ENCODE measurements at regions not wholly inside any gene's neighbourhood (a gene's known extent, or its start where the extent isn't known, plus 50 kb on each side); places are given as distances from the start of the nearest gene placed in this dataset.

- H3K9me3 ChIP-seq (ENCODE audit: control insufficient read depth, insufficient read depth, low read length) = no peaks in the 10 kb centered on the region
- no peaks in the 10 kb centered on the region for H3K4me1 ChIP-seq (ENCODE audit: insufficient read depth, low read length)
- H3K36me3 ChIP-seq (ENCODE audit: insufficient read depth, low read length) = no peaks in the 10 kb centered on the region
- no peak overlapping the region for H3K9ac ChIP-seq (ENCODE audit: low read depth, low read length)
Measured at GRCh38 chr1:214837376-214837775, 234.4 kb downstream of the CENPF start.

DNA sequence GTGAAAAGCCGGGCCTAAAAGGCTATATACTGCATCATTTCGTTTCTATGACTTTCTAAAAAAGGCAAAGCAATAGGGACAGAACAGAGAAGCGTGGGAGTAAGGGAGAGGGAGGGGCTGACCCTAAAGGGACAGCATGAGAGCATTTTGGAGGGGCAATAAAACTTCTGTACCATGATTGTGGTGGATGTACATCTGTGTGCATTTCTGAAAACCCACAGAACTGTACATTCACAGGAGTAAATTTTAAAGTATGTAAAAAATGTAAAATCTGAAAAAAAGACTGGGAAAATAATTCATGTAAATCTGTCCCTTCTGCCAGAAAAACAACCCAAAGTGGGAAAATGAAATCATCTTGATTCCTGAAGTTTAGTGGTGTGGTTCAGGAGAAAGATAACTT is 235.4 kb downstream of the CENPF start:
- no peaks in the 10 kb centered on the region for H3K4me1 ChIP-seq (ENCODE audit: insufficient read depth, low read length)
- no peak overlapping the region for H3K9ac ChIP-seq (ENCODE audit: low read depth, low read length)
- H3K9me3 ChIP-seq (ENCODE audit: control insufficient read depth, insufficient read depth, low read length) = no peaks in the 10 kb centered on the region

GRCh38 chr1:214840356-214840755 is 237.4 kb downstream of the CENPF start:
- no peaks in the 10 kb centered on the region for H3K9me3 ChIP-seq (ENCODE audit: control insufficient read depth, insufficient read depth, low read length)
- H3K4me1 ChIP-seq (ENCODE audit: insufficient read depth, low read length) = no peaks in the 10 kb centered on the region
- H3K9ac ChIP-seq (ENCODE audit: low read depth, low read length) = no peak overlapping the region
- no peaks in the 10 kb centered on the region for H3K36me3 ChIP-seq (ENCODE audit: insufficient read depth, low read length)

More for the DNA sequence above, 235.4 kb downstream of the CENPF start:
- H3K36me3 ChIP-seq (ENCODE audit: insufficient read depth, low read length) = no peaks in the 10 kb centered on the region

- Histone ChIP-seq H3K4me1 (ENCODE audit: insufficient read depth, low read length) (no peaks in the 10 kb centered on the region), H3K9ac (ENCODE audit: low read depth, low read length) (no peak overlapping the region), H3K36me3 (ENCODE audit: insufficient read depth, low read length) (no peaks in the 10 kb centered on the region), H3K9me3 (ENCODE audit: control insufficient read depth, insufficient read depth, low read length) (no peaks in the 10 kb centered on the region)
Measured at GRCh38 chr1:214842856-214843255, 239.7 kb upstream of the KCNK2 start.

- H3K36me3 ChIP-seq (ENCODE audit: insufficient read depth, low read length) = no peaks in the 10 kb centered on the region
- no peak overlapping the region for H3K9ac ChIP-seq (ENCODE audit: low read depth, low read length)
- no peaks in the 10 kb centered on the region for H3K9me3 ChIP-seq (ENCODE audit: control insufficient read depth, insufficient read depth, low read length)
- peaks cover 1% of the 10 kb centered on the region; the same call in 1 of the 2 replicates for H3K4me1 ChIP-seq (ENCODE audit: insufficient read depth, low read length)
Measured at GRCh38 chr1:214843281-214843680, 239.3 kb upstream of the KCNK2 start.

- no peak overlapping the region for H3K9ac ChIP-seq (ENCODE audit: low read depth, low read length)
Measured at GRCh38 chr1:214844319-214844718, 238.2 kb upstream of the KCNK2 start.

GRCh38 chr1:214846276-214846675 is 236.3 kb upstream of the KCNK2 start:
- Histone ChIP-seq H3K4me1 (ENCODE audit: insufficient read depth, low read length) (peaks cover 4% of the 10 kb centered on the region; the same call in 1 of the 2 replicates), H3K9ac (ENCODE audit: low read depth, low read length) (no peak overlapping the region), H3K9me3 (ENCODE audit: control insufficient read depth, insufficient read depth, low read length) (no peaks in the 10 kb centered on the region), H3K36me3 (ENCODE audit: insufficient read depth, low read length) (no peaks in the 10 kb centered on the region)

More at GRCh38 chr1:214844319-214844718, 238.2 kb upstream of the KCNK2 start:
- no peaks in the 10 kb centered on the region for H3K9me3 ChIP-seq (ENCODE audit: control insufficient read depth, insufficient read depth, low read length)
- peaks cover 4% of the 10 kb centered on the region; the same call in 1 of the 2 replicates for H3K4me1 ChIP-seq (ENCODE audit: insufficient read depth, low read length)
- no peaks in the 10 kb centered on the region for H3K36me3 ChIP-seq (ENCODE audit: insufficient read depth, low read length)

DNA sequence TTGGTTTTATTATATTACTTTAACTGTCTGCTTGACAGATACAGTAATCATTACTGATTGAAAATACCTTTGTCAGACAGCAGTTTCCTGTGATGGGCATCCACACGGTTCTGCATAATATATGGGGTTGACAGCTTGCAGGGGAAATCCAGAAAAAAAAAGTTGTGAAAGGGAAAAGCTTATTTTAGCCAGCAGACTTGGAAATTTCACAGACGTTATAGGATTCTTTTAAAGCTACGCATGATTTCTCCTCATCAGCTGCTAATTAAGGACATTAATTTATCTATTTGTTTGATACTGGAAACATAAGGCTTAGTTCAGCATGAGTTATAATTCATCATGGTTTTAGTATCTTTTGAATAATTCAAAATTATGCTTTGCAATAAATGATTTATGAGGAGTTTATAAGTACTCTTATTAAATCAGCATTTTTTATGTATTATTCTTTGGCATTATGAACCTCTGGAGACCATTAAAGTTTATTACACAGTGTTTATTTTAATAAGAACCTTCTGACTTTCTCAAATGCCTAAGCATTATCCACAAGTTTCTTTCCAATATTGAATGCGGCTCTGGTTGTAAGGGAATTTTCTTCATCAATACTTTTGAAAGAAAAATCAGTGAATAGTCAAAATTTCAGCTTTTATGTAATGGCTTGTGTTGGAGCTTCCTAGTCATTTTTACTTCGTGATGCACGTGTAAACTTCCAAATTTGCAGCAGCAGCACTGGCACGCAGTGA is 235.3 kb upstream of the KCNK2 start:
- no peak overlapping the region for H3K9ac ChIP-seq (ENCODE audit: low read depth, low read length)
- peaks cover 4% of the 10 kb centered on the region; the same call in 1 of the 2 replicates for H3K4me1 ChIP-seq (ENCODE audit: insufficient read depth, low read length)
- H3K9me3 ChIP-seq (ENCODE audit: control insufficient read depth, insufficient read depth, low read length) = no peaks in the 10 kb centered on the region
- H3K36me3 ChIP-seq (ENCODE audit: insufficient read depth, low read length) = no peaks in the 10 kb centered on the region

GRCh38 chr1:214848101-214848500 is 234.4 kb upstream of the KCNK2 start:
- Histone ChIP-seq H3K9me3 (ENCODE audit: control insufficient read depth, insufficient read depth, low read length) (no peaks in the 10 kb centered on the region), H3K4me1 (ENCODE audit: insufficient read depth, low read length) (peaks cover 4% of the 10 kb centered on the region; the same call in 1 of the 2 replicates), H3K9ac (ENCODE audit: low read depth, low read length) (no peak overlapping the region), H3K36me3 (ENCODE audit: insufficient read depth, low read length) (no peaks in the 10 kb centered on the region)

DNA sequence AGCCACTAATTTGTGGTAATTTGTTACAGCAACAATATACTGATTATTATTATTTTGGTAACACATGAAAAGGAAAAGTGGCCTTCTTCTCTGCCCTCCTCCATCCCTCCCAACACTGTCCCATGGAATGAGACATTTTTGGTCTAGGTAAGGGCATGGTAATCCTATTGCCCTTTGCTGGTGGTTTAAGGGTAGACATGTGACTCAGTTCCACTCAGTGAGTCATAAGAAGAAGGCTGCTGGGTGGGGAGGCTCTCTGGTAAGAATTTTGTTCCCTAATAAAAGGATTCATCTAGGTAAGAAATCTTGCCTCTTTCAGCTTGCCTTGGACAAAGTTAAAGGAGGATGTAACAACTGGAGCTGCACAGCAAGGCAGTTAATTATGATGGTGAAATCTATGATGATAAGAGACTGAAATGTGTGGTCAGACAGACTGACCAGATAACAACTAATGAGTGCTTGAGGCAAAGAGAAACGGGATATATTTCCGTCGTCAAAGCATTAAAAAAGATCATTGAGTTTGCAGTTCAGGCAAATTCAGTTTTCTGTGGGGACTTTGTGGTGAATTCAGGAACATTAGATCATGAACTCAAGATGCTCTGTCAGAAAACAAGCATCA is 232.0 kb upstream of the KCNK2 start:
- peaks cover 4% of the 10 kb centered on the region; the same call in 1 of the 2 replicates for H3K4me1 ChIP-seq (ENCODE audit: insufficient read depth, low read length)

DNA sequence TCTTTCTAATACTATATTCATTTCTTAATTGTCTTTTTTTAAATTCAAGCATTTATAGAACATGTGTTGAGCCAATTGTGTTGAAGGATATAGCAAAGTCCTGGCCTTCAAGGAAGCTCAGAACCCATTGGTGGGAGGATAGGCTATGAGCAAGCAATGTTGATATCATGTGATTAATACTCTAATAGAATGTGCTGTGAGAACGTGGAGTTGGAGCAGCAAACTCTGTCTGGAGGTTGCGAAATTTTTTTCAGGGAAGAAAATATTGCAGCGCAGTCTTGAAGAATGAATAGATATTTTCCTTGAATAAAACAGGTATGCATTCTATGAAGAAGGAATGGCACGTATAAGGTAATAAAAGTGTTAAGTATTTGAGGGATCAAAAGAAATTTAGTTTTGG is 229.2 kb upstream of the KCNK2 start:
- Histone ChIP-seq H3K36me3 (ENCODE audit: insufficient read depth, low read length) (no peaks in the 10 kb centered on the region), H3K9me3 (ENCODE audit: control insufficient read depth, insufficient read depth, low read length) (no peaks in the 10 kb centered on the region), H3K9ac (ENCODE audit: low read depth, low read length) (no peak overlapping the region), H3K4me1 (ENCODE audit: insufficient read depth, low read length) (peaks cover 2% of the 10 kb centered on the region; the same call in 1 of the 2 replicates)

More for the DNA sequence above, 232.0 kb upstream of the KCNK2 start:
- Histone ChIP-seq H3K9me3 (ENCODE audit: control insufficient read depth, insufficient read depth, low read length) (no peaks in the 10 kb centered on the region), H3K9ac (ENCODE audit: low read depth, low read length) (no peak overlapping the region), H3K36me3 (ENCODE audit: insufficient read depth, low read length) (no peaks in the 10 kb centered on the region)

GRCh38 chr1:214854126-214854875 is 228.2 kb upstream of the KCNK2 start:
- no peaks in the 10 kb centered on the region for H3K9me3 ChIP-seq (ENCODE audit: control insufficient read depth, insufficient read depth, low read length)
- no peaks in the 10 kb centered on the region for H3K4me1 ChIP-seq (ENCODE audit: insufficient read depth, low read length)

DNA sequence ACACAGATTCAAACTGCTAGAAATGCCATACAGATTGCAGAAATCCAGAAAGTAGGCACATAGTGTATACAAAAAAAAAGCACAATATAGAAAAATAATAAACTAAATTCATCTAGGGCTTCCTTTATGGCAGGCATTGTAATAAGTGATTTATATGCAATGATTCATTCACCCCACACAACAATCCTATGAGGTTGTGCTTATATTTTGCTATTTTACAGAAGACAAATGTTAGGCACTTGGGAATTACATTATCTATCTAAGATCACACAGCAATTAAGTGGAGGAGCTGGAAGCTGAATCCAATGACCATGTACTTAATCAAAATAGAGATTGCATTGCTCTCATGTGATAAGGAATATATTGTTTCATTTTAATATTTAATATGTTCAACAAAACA is 225.7 kb upstream of the KCNK2 start:
- Histone ChIP-seq H3K9ac (ENCODE audit: low read depth, low read length) (no peak overlapping the region), H3K4me1 (ENCODE audit: insufficient read depth, low read length) (no peaks in the 10 kb centered on the region), H3K36me3 (ENCODE audit: insufficient read depth, low read length) (no peaks in the 10 kb centered on the region), H3K9me3 (ENCODE audit: control insufficient read depth, insufficient read depth, low read length) (no peaks in the 10 kb centered on the region)

More at GRCh38 chr1:214854126-214854875, 228.2 kb upstream of the KCNK2 start:
- no peaks in the 10 kb centered on the region for H3K36me3 ChIP-seq (ENCODE audit: insufficient read depth, low read length)
- H3K9ac ChIP-seq (ENCODE audit: low read depth, low read length) = no peak overlapping the region

GRCh38 chr1:214857716-214858115 is 224.8 kb upstream of the KCNK2 start:
- no peaks in the 10 kb centered on the region for H3K4me1 ChIP-seq (ENCODE audit: insufficient read depth, low read length)
- no peaks in the 10 kb centered on the region for H3K9me3 ChIP-seq (ENCODE audit: control insufficient read depth, insufficient read depth, low read length)
- no peak overlapping the region for H3K9ac ChIP-seq (ENCODE audit: low read depth, low read length)
- H3K36me3 ChIP-seq (ENCODE audit: insufficient read depth, low read length) = no peaks in the 10 kb centered on the region

Measured in ES-I3 (cell line).